Cardiac fibroblast (primary cell): ENCODE measurements at regions not wholly inside any gene's neighbourhood (a gene's known extent, or its start where the extent isn't known, plus 50 kb on each side); places are given as distances from the start of the nearest gene placed in this dataset.

ENCODE experiments used
- DNase-seq, 2 donors: peaks; one replicate each; pipeline versions ENCODE4 v3.0.0 to v3.0.0-alpha.2; 2010; ENCODE audit warnings: low read depth in 2 of 2
- H3K4me3 ChIP-seq, 2 donors: replicated peaks in 1 of 2; 1 replicate in 1 of 2; 2 replicates in 1 of 2; pipeline ENCODE4 v1.5.1; 2011; ENCODE audit warnings: low read depth in 2 of 2, low read length in 2 of 2, mild to moderate bottlenecking in 2 of 2, moderate library complexity in 1 of 2
- TF ChIP-seq, protein P1 (sequence below): IDR thresholded peaks from one replicate; pipeline ENCODE4 v1.5.1; 2011; ENCODE audit warnings: low read depth, mild to moderate bottlenecking, low read length, inconsistent platforms

DNA sequence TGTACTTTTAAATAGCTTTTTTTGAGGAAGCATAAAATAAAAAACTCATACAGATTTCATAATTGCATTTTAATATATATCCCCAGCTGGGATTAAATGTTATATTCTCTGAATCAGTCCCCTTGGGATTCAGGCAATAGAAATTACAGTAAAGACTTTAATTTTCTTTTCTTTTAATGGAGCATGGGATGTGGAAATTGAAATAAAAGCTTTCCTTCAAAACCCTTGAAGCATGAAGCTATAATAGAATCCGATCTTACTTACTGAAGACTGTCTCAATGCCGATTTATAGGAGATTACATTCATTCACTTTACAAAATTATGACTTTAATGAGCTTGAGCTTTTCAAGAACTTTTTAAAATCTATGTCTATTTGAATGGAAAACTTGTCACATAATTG lies 243.4 kb downstream of the SPRY2 start:
- no peak overlapping the region for H3K4me3 ChIP-seq
- TF ChIP-seq, protein P1, sequence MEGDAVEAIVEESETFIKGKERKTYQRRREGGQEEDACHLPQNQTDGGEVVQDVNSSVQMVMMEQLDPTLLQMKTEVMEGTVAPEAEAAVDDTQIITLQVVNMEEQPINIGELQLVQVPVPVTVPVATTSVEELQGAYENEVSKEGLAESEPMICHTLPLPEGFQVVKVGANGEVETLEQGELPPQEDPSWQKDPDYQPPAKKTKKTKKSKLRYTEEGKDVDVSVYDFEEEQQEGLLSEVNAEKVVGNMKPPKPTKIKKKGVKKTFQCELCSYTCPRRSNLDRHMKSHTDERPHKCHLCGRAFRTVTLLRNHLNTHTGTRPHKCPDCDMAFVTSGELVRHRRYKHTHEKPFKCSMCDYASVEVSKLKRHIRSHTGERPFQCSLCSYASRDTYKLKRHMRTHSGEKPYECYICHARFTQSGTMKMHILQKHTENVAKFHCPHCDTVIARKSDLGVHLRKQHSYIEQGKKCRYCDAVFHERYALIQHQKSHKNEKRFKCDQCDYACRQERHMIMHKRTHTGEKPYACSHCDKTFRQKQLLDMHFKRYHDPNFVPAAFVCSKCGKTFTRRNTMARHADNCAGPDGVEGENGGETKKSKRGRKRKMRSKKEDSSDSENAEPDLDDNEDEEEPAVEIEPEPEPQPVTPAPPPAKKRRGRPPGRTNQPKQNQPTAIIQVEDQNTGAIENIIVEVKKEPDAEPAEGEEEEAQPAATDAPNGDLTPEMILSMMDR = no peak
- no peak for DNase-seq

DNA sequence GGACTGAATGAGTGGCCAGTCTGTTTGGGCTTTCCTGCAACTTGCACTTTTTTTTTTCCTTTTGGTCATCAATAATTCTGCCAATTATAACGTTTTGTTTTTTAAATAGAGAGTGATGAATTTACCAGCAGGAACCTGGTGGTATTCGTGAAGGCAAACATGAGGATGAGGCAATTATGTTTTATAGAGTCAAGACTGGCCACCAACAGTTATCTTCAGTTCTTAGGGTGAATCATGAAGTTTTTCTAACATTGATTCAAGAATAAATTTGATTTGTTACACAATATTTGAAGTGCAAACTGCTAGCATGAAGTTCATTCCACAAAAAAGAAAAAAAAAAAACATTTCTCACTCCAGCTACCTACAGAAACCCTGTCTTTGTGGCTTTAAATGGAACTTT lies 244.5 kb downstream of the SPRY2 start:
- TF ChIP-seq, protein P1 = no peak
- peak in 1 of 2 donors; percentile 5 for DNase-seq
- H3K4me3 ChIP-seq = no peak overlapping the region

DNA sequence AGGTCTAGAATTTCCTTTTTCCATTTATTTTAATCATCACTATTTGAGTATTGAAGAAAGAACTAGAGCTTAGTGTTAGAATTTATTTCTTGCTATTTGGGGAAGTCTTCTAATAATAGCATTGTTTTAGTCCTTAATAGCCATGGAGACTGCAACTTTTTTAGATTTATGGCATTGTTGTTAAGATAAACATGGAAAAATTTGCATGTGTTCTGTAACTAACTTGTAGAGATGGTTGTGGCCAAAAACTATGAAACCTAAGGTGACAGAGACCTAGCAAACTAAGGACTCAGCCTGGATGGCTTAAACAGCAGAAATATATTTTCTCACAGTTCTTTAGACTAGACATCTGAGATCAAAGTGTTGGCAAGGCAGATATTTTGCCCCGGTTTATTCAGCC lies 246.4 kb downstream of the SPRY2 start:
- no peak for DNase-seq
- H3K4me3 ChIP-seq = no peak overlapping the region
- TF ChIP-seq, protein P1 = no peak

DNA sequence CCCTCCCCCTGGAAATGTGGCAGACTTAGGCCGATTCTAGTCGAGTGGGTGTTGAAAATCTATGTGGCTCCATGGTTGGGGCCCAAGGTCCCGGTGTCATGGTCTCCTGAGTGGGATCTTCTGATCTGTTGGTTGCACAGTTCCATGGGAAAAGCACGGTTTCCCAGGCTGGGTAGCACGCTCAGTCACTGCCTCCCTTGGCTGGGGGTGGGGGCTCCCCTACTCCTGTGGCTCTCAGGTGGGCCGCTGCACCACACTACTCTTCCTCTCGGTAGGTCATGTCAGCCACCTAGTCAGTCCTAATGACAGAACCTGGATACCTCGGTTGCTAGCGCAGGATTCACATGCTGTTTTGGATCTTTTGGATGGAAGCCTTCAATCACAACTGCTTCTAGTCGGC lies 247.0 kb downstream of the SPRY2 start:
- TF ChIP-seq, protein P1 = no peak
- no peak overlapping the region for H3K4me3 ChIP-seq
- DNase-seq = no peak

GRCh38 chr13:80086304-80086721 lies 254.6 kb downstream of the SPRY2 start:
- no peak overlapping the region for H3K4me3 ChIP-seq
- DNase-seq = peak in 1 of 2 donors; percentile 35
- TF ChIP-seq, protein P1 = no peak

GRCh38 chr13:80083853-80084676 lies 256.9 kb downstream of the SPRY2 start:
- TF ChIP-seq, protein P1 = no peak

More at GRCh38 chr13:80083853-80084676, 256.9 kb downstream of the SPRY2 start:
- H3K4me3 ChIP-seq = peak overlapping the region; percentile 18 to 32
- DNase-seq = peak; percentile 95 to 98
